DOHH2 (cell line): ENCODE measurements at regions not wholly inside any gene's neighbourhood (a gene's known extent, or its start where the extent isn't known, plus 50 kb on each side); places are given as distances from the start of the nearest gene placed in this dataset.

Source experiments
- H3F3A ChIP-seq: fragments of 200-600 bp; sonication (generic), shearing (Covaris generic); 2 replicates; pipeline ENCODE4 v1.6.0; 2016; ENCODE audit warnings: antibody characterized with exemption, mild to moderate bottlenecking; ENCODE audit not compliant: control insufficient read depth, insufficient read depth
- H3K27ac ChIP-seq: fragments of 200-600 bp; sonication (generic); 2 replicates; pipeline ENCODE4 v1.5.1; 2014; ENCODE audit warnings: low read depth, mild to moderate bottlenecking, low read length, moderate library complexity
- H3K27me3 ChIP-seq: fragments of 200-600 bp; sonication (generic); 2 replicates; pipeline ENCODE4 v1.6.1; 2014; ENCODE audit warnings: mild to moderate bottlenecking, low read length, mixed read lengths; ENCODE audit not compliant: control insufficient read depth
- H3K36me3 ChIP-seq: fragments of 200-600 bp; sonication (generic); 2 replicates; pipeline ENCODE4 v1.6.1; 2014; ENCODE audit warnings: mild to moderate bottlenecking, low read length, moderate library complexity, mixed read lengths; ENCODE audit not compliant: control insufficient read depth
- H3K4me1 ChIP-seq: fragments of 200-600 bp; sonication (generic); 2 replicates; pipeline ENCODE4 v1.6.1; 2014; ENCODE audit warnings: mild to moderate bottlenecking, low read length, mixed read lengths; ENCODE audit not compliant: control insufficient read depth
- H3K4me2 ChIP-seq: fragments of 200-600 bp; sonication (generic); 2 replicates; pipeline ENCODE4 v1.6.0; 2014; ENCODE audit warnings: mild to moderate bottlenecking, low read length, moderate library complexity
- H3K4me3 ChIP-seq: fragments of 200-600 bp; sonication (generic); 2 replicates; pipeline ENCODE4 v1.5.1; 2014; ENCODE audit warnings: mild to moderate bottlenecking, low read length, mixed read lengths
- H3K79me2 ChIP-seq: fragments of 200-600 bp; sonication (generic); 2 replicates; pipeline ENCODE4 v1.6.1; 2014; ENCODE audit warnings: mild to moderate bottlenecking, low read length, mixed read lengths; ENCODE audit not compliant: control insufficient read depth
- H3K9me2 ChIP-seq: fragments of 200-600 bp; sonication (generic); replicated peaks from 2 replicates; pipeline ENCODE4 v1.6.1; 2014; ENCODE audit warnings: mild to moderate bottlenecking, low read length, mixed read lengths; ENCODE audit not compliant: control insufficient read depth
- H3K9me3 ChIP-seq: fragments of 200-600 bp; sonication (generic); 2 replicates; pipeline ENCODE4 v1.6.1; 2014; ENCODE audit warnings: antibody characterized with exemption, low read length, mixed read lengths; ENCODE audit not compliant: control insufficient read depth, insufficient read depth
- H4K20me1 ChIP-seq: fragments of 200-600 bp; sonication (generic); 2 replicates; pipeline ENCODE4 v1.6.0; 2014; ENCODE audit warnings: low read depth, mild to moderate bottlenecking, antibody characterized with exemption, low read length, moderate library complexity; ENCODE audit not compliant: control insufficient read depth, insufficient read depth
- EZH2phosphoT487 ChIP-seq: fragments of 200-600 bp; sonication (generic); IDR thresholded peaks from 2 replicates; pipeline ENCODE4 v1.6.1; 2017; ENCODE audit warnings: borderline replicate concordance, mild to moderate bottlenecking, antibody characterized with exemption, low read length, moderate library complexity, mixed read lengths
- TF ChIP-seq, protein P1 (sequence below): fragments of 200-600 bp; sonication (generic); IDR thresholded peaks from one replicate; pipeline ENCODE4 v1.5.1; 2014; ENCODE audit warnings: antibody characterized with exemption, mild to moderate bottlenecking, low read depth, low read length; ENCODE audit not compliant: poor library complexity, severe bottlenecking

DNA sequence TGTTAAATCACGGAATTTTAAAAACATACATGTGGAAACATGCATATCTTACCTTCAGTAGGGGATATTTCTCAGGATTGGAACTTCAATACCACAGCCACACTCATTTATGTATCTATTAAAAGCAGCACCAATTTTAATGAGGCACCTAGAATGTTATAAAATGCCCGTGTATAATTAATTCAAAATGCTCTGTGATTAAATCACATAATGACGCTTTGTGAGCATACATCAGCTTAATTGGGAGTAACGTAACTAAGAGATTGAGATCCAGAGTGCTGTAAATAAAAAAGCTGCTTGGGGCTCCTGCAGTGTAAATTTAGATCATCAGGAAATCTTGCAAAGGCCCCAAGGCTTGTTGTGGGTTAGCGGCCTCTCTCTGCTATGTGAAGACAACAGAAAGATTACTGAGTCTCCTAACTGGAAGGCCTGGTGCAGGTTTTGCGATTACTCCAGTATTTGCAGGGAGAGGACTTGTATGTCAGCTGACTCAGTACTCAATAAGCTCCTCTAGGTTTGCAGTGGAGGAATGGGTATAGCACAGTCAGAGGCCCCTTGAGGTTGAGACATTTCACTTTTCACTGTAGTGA lies 195.5 kb upstream of the PHYHIPL start:
- Histone ChIP-seq H3K9me2 (no peaks in the 10 kb centered on the region), H3K4me3 (no peak overlapping the region), H3K4me2 (no peak overlapping the region), H3K79me2 (no peaks in the 10 kb centered on the region), H4K20me1 (no peaks in the 10 kb centered on the region), H3K4me1 (peaks cover 12% of the 10 kb centered on the region), H3K27ac (no peak overlapping the region), H3K9me3 (no peaks in the 10 kb centered on the region), H3K27me3 (no peaks in the 10 kb centered on the region), H3K36me3 (no peaks in the 10 kb centered on the region), H3F3A (no peaks in the 10 kb centered on the region)
- no peak for TF ChIP-seq EZH2phosphoT487
- TF ChIP-seq, protein P1, sequence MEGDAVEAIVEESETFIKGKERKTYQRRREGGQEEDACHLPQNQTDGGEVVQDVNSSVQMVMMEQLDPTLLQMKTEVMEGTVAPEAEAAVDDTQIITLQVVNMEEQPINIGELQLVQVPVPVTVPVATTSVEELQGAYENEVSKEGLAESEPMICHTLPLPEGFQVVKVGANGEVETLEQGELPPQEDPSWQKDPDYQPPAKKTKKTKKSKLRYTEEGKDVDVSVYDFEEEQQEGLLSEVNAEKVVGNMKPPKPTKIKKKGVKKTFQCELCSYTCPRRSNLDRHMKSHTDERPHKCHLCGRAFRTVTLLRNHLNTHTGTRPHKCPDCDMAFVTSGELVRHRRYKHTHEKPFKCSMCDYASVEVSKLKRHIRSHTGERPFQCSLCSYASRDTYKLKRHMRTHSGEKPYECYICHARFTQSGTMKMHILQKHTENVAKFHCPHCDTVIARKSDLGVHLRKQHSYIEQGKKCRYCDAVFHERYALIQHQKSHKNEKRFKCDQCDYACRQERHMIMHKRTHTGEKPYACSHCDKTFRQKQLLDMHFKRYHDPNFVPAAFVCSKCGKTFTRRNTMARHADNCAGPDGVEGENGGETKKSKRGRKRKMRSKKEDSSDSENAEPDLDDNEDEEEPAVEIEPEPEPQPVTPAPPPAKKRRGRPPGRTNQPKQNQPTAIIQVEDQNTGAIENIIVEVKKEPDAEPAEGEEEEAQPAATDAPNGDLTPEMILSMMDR: no peak

DNA sequence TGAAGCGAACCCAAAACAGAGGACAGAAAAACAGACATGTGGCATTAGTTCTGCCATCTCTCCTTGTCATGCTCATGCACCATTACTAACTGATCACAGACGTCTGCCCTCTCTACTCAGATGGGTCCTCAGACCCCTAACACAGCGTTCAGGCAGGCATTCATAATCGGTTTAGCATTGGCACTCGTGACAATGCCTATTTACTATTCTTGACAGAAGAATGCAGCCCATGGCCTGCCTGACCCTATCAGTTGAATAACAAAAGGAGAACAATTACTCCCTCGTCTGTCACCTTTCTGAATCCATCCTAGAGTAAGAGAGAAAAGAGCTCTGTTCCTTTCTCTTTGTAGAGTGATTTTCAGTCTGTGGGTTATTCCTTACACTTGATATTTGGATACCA lies 194.6 kb upstream of the PHYHIPL start:
- Histone ChIP-seq H3K9me2 (no peaks in the 10 kb centered on the region), H3K79me2 (no peaks in the 10 kb centered on the region), H3K27me3 (no peaks in the 10 kb centered on the region), H3K36me3 (no peaks in the 10 kb centered on the region), H3K4me2 (no peak overlapping the region), H3K27ac (no peak overlapping the region), H3F3A (no peaks in the 10 kb centered on the region), H3K4me1 (peaks cover 15% of the 10 kb centered on the region), H3K4me3 (no peak overlapping the region), H4K20me1 (no peaks in the 10 kb centered on the region), H3K9me3 (no peaks in the 10 kb centered on the region)
- no peak for TF ChIP-seq EZH2phosphoT487
- TF ChIP-seq, protein P1: no peak

DNA sequence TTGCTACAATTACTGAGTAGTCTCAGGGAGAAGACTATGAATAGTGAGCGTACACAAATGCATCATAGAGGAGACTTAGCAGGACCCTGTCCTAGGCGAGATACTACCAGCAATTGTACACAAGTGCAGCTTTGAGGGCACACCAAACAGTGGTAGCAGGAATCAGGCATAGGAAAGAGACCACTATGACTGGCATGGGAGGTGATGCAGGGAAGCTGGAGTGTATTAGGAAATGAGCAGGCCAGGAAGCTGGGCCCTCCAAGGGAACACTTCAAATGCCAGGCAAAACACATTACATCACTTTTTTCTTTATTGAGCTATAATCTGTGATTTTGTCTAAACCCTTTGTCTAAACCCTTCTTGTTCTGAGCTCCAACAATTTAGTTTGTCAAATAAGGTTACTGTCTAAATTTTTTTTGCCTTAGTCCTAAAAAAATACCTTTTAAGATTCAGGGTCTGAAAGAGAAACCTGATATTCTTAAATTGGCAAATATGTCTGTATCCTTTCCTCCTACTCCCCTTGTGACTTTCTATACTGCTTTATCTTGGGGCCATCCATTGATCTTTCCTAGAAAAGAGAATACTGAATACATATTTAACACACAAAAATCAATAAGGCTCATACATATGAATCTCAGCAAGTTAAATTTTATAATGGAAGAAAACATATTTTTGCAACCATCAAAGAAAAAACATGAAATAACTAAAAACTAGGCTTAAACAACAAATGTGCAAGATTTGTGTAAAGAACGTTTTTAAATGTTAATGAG lies 193.8 kb upstream of the PHYHIPL start:
- no peaks in the 10 kb centered on the region for H3K9me2 ChIP-seq
- no peaks in the 10 kb centered on the region for H4K20me1 ChIP-seq
- no peak overlapping the region for H3K27ac ChIP-seq
- peaks cover 23% of the 10 kb centered on the region for H3K4me1 ChIP-seq
- no peaks in the 10 kb centered on the region for H3F3A ChIP-seq
- H3K36me3 ChIP-seq: no peaks in the 10 kb centered on the region
- TF ChIP-seq EZH2phosphoT487: no peak
- TF ChIP-seq, protein P1: no peak
- H3K9me3 ChIP-seq: no peaks in the 10 kb centered on the region
- no peaks in the 10 kb centered on the region for H3K27me3 ChIP-seq
- no peaks in the 10 kb centered on the region for H3K79me2 ChIP-seq
- H3K4me3 ChIP-seq: no peak overlapping the region
- no peak overlapping the region for H3K4me2 ChIP-seq
